ENCODE measurements at regions not wholly inside any gene's neighbourhood (a gene's known extent, or its start where the extent isn't known, plus 50 kb on each side); places are given as distances from the start of the nearest gene placed in this dataset.

GRCh38 chr9:97186493-97186892 is 121.0 kb upstream of the CCDC180 start:
- TF ChIP-seq ZNF274 (IDR thresholded peaks at IDR 0.05; ENCODE audit: borderline replicate concordance, extremely low read depth, low read length) = no peak
- TF ChIP-seq SP2 (IDR thresholded peaks at IDR 0.05; ENCODE audit: low read length) = no peak
- TF ChIP-seq, protein P1, sequence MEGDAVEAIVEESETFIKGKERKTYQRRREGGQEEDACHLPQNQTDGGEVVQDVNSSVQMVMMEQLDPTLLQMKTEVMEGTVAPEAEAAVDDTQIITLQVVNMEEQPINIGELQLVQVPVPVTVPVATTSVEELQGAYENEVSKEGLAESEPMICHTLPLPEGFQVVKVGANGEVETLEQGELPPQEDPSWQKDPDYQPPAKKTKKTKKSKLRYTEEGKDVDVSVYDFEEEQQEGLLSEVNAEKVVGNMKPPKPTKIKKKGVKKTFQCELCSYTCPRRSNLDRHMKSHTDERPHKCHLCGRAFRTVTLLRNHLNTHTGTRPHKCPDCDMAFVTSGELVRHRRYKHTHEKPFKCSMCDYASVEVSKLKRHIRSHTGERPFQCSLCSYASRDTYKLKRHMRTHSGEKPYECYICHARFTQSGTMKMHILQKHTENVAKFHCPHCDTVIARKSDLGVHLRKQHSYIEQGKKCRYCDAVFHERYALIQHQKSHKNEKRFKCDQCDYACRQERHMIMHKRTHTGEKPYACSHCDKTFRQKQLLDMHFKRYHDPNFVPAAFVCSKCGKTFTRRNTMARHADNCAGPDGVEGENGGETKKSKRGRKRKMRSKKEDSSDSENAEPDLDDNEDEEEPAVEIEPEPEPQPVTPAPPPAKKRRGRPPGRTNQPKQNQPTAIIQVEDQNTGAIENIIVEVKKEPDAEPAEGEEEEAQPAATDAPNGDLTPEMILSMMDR (IDR thresholded peaks at IDR 0.05; ENCODE audit: control extremely low read depth in 1 of 3, insufficient read depth in 1 of 3, low read depth in 1 of 3, low read length in 3 of 3) = no peak
- TF ChIP-seq SP1 (IDR thresholded peaks at IDR 0.05; ENCODE audit: low read depth, low read length) = no peak
- TF ChIP-seq MAX (IDR thresholded peaks at IDR 0.05) = no peak
- no peak for TF ChIP-seq POLR2AphosphoS5 (IDR thresholded peaks at IDR 0.05; ENCODE audit: low read depth, low read length)
- TF ChIP-seq TCF12 (IDR thresholded peaks at IDR 0.05; ENCODE audit: low read depth, low read length) = no peak
- TF ChIP-seq RFX5 (IDR thresholded peaks at IDR 0.05; ENCODE audit: borderline replicate concordance, low read depth, low read length) = no peak
- TF ChIP-seq RNF2 (IDR thresholded peaks at IDR 0.05; ENCODE audit: borderline replicate concordance, low read depth, low read length, missing control alignments, poor library complexity, severe bottlenecking) = no peak
- TF ChIP-seq, protein P2, sequence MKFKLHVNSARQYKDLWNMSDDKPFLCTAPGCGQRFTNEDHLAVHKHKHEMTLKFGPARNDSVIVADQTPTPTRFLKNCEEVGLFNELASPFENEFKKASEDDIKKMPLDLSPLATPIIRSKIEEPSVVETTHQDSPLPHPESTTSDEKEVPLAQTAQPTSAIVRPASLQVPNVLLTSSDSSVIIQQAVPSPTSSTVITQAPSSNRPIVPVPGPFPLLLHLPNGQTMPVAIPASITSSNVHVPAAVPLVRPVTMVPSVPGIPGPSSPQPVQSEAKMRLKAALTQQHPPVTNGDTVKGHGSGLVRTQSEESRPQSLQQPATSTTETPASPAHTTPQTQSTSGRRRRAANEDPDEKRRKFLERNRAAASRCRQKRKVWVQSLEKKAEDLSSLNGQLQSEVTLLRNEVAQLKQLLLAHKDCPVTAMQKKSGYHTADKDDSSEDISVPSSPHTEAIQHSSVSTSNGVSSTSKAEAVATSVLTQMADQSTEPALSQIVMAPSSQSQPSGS (IDR thresholded peaks at IDR 0.05; ENCODE audit: low read length) = no peak
- no peak for TF ChIP-seq BRCA1 (IDR thresholded peaks at IDR 0.05; ENCODE audit: low read depth, low read length)
- no peak for TF ChIP-seq BACH1 (IDR thresholded peaks at IDR 0.05; ENCODE audit: low read length)

Data from H1 (cell line).